ENCODE measurements at regions not wholly inside any gene's neighbourhood (a gene's known extent, or its start where the extent isn't known, plus 50 kb on each side); places are given as distances from the start of the nearest gene placed in this dataset.

GRCh38 chr6:159506048-159506447 lies 187.0 kb downstream of the SOD2 start:
- Histone ChIP-seq H3K4me1 (peaks cover 0 to 9% (median 0%) of the 10 kb centered on the region in 4 donors), H3K4me3 (no peak overlapping the region), H3K27ac (no peak overlapping the region), H3K36me3 (no peaks in the 10 kb centered on the region), H3K27me3 (no peaks in the 10 kb centered on the region), H3K9me3 (no peaks in the 10 kb centered on the region)
- TF ChIP-seq CTCF (IDR thresholded peaks at IDR 0.05): no peak
- intact Hi-C loops (cut with DNase I; ENCODE audit: low total_unique reads): no loop called here
- no peak for DNase-seq

- no peak for TF ChIP-seq CTCF (IDR thresholded peaks at IDR 0.05)
- no peaks in the 10 kb centered on the region for H3K9me3 ChIP-seq
- no peak overlapping the region for H3K27ac ChIP-seq
- H3K4me3 ChIP-seq: no peak overlapping the region
- DNase-seq: peak in 1 of 2 donors; percentile 42
- intact Hi-C loops (cut with DNase I; ENCODE audit: low total_unique reads): no loop called here
- no peaks in the 10 kb centered on the region for H3K36me3 ChIP-seq
- peaks cover 0 to 9% (median 0%) of the 10 kb centered on the region in 4 donors for H3K4me1 ChIP-seq
- H3K27me3 ChIP-seq: no peaks in the 10 kb centered on the region
Measured at GRCh38 chr6:159505140-159505922, 187.7 kb downstream of the SOD2 start.

- Histone ChIP-seq H3K36me3 (no peaks in the 10 kb centered on the region), H3K27me3 (no peaks in the 10 kb centered on the region), H3K4me3 (no peak overlapping the region), H3K9me3 (peaks cover 0 to 9% (median 3%) of the 10 kb centered on the region in 3 donors), H3K4me1 (peaks cover 0 to 9% (median 0%) of the 10 kb centered on the region in 4 donors), H3K27ac (no peak overlapping the region)
- intact Hi-C loops (cut with DNase I; ENCODE audit: low total_unique reads): no loop called here
- TF ChIP-seq CTCF (IDR thresholded peaks at IDR 0.05): no peak
- no peak for DNase-seq
Measured at GRCh38 chr6:159501558-159501957, 191.5 kb downstream of the SOD2 start.

- no peak for DNase-seq
- intact Hi-C loops (cut with DNase I; ENCODE audit: low total_unique reads): no loop called here
- H3K27me3 ChIP-seq: no peaks in the 10 kb centered on the region
- no peaks in the 10 kb centered on the region for H3K36me3 ChIP-seq
- peaks cover 0 to 9% (median 3%) of the 10 kb centered on the region in 3 donors for H3K9me3 ChIP-seq
- no peak overlapping the region for H3K4me3 ChIP-seq
- H3K27ac ChIP-seq: no peak overlapping the region
- H3K4me1 ChIP-seq: no peaks in the 10 kb centered on the region
- no peak for TF ChIP-seq CTCF (IDR thresholded peaks at IDR 0.05)
Measured at GRCh38 chr6:159499034-159499433, 194.0 kb downstream of the SOD2 start.

GRCh38 chr6:159494586-159494972 lies 198.5 kb downstream of the SOD2 start:
- peaks cover 0 to 9% (median 3%) of the 10 kb centered on the region in 3 donors for H3K9me3 ChIP-seq
- H3K27ac ChIP-seq: no peak overlapping the region
- intact Hi-C loops (cut with DNase I; ENCODE audit: low total_unique reads): no loop called here
- no peaks in the 10 kb centered on the region for H3K27me3 ChIP-seq
- no peaks in the 10 kb centered on the region for H3K4me1 ChIP-seq
- TF ChIP-seq CTCF (IDR thresholded peaks at IDR 0.05): no peak
- no peak for DNase-seq
- no peak overlapping the region for H3K4me3 ChIP-seq
- H3K36me3 ChIP-seq: no peaks in the 10 kb centered on the region
